HS-27A (cell line): ENCODE measurements at regions not wholly inside any gene's neighbourhood (a gene's known extent, or its start where the extent isn't known, plus 50 kb on each side); places are given as distances from the start of the nearest gene placed in this dataset.

Source experiments
- DNase-seq: peaks from one replicate; pipeline ENCODE4 v3.0.0-alpha.2; 2012; ENCODE audit warnings: low read depth, missing footprints

DNA sequence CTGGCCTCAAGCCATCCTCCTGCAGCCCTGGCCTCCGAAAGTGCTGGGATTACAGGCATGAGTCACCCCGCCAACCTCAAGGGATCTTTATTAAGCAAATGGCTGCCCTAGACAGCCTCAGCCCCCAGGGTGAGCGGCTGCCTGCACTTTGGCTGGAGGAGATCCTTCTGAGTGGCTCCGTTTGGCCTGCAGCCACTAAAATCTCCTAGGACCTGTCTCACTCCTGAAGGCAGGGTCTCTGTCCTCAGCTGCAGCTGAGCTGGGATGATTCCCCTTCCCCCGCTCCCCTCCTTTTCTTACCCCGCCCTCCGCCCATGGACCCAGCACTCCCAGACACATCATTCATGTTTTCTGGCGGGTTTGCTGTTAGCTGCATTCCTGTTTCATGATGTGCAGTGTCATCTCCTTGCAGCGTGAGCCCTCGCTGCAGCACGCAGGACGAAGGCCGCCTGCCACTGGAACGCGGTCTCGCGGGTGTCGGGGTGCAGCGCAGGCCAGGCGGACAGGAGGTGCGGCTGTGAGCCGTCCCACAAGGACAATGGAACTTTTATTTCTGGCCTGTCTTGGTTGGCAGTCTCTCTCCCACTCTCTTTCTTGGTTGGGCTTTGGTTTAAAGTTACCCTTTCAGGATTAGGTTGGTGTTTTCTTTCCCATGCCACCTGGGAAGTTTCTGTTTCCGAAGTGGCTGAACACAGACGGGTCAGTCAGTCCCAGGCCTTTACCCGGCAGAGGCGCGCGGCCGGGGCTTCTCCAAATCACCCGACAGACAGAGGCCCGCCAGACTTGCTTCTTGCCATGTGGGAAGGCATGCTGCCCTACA, 137.1 kb downstream of the FOXD1 start:
- peak; percentile 76 for DNase-seq

DNA sequence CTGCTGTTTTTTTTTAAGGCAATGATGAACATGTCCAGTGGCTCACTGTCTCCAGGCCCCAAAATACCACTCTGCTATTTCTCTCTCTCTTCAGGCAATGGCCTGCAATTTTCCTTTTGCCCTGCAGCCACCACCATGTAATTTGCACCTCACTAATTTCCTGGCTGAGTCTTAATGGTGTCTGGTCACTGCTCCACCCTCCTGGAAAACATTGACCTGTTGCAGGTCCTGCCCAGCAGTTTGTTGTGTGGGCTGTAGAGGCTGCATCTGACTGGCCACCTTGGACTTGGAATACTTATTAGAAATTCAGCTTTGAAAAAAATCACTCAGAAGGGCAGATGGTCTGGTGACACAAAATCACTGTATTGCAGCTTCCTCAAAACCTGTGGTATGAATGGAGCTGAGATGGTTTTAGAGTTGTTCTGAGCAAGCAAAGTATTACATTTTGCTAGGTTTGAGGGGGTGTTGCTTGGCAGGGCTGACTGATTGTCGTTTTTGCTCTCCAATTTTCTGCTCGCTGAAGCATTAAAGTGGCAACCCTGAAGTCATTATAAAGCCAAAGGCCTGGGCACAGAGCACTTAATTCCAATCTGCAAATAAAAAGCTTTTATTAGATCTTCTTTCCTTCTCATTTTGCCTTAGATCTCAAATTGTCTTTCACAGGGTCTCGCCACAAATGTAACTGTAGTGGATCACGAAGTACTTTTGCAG, 134.8 kb downstream of the TMEM174 start:
- no peak for DNase-seq

DNA sequence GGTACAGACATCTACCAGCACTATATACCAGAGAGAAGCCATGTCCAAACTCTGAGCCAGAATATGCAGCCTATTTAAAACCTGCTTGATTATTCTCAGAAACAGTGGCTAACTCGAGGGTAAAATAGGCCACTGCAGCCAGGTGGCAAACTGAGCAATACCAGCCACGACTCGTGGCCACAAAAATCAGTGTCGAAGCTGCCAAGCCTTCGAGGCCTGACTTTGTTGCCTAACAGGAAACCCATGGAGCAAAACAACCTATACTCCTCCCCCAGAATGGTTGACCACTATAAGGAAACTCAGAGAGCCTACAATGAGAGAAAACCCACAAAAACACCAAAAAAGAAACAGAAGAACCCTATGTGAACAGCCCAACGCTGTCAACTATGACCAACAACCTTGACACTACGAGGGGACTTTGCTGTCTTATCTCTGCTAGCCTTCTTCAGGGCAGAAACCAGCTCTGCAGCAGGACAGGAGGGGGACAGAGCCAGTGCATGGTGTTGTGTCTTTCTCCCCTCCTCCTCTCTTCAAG, 133.8 kb downstream of the TMEM174 start:
- no peak for DNase-seq

DNA sequence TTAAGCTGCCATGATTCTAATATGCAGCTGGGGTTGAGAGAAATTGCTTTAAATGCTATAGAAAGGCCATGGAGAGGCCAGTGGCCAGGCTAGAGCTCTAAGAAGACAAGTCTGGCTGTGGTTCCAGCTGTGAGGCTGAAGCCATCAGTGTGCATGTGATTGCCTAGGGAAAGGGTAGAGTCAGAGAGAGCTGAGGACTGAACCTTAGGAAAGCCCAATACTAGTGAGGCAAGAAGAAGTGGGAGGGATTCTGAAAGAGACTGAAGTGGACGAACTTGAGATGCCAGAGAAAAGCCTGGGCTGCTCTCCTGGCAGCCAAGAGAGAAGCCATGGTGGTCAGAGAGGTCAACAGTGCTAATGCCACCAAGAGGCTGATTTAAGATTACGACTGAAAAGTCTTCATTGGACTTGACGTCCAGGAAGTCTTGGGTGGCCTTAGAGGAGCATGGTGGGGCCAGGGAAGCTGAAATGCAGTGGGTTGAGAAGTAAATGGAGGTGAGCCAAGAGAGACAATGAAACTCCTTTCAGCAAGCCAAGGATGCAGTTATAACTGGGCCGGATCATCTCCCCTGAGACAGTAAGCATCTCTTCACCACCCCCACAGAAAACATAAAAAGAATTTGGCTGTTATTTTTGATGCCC, 133.2 kb downstream of the TMEM174 start:
- no peak for DNase-seq

DNA sequence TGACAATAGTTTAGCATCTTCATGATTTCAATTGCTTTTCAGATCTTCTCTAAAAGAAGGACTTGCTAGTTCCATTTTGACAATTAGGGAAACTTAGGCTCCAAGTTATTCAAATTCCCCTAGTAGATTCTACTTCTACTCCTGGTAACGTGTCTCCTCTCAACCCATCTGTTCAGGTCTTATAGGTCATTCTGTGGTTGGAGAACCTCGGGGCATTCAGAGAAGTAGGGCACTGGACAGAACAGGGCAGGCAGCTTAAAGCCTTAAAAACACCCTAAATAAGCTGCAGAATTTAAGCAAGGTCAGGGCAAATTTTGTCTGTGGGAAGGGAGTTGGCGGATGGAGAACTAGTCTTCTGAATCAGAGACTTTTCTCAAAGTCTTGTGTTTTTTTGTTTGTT, 132.4 kb downstream of the TMEM174 start:
- DNase-seq = no peak

DNA sequence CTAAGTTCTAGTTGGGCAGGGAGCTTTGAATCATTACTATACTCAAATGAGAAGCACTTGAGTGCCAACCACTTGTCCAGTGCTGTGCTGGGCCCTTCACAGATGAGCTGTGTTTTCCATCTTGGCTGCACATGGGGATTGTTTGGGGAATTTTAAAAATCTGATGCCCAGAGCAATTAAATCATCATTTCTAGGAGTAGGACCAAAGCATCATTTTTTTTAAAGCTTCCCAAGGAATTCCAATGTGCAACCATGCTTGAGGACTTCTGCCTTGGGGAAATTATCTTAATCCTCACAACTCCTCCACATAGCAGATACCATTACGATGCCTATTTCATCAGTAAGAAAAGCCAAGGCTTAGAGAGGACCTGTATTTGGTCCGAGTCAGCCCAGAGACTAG, 131.4 kb downstream of the TMEM174 start:
- no peak for DNase-seq

DNA sequence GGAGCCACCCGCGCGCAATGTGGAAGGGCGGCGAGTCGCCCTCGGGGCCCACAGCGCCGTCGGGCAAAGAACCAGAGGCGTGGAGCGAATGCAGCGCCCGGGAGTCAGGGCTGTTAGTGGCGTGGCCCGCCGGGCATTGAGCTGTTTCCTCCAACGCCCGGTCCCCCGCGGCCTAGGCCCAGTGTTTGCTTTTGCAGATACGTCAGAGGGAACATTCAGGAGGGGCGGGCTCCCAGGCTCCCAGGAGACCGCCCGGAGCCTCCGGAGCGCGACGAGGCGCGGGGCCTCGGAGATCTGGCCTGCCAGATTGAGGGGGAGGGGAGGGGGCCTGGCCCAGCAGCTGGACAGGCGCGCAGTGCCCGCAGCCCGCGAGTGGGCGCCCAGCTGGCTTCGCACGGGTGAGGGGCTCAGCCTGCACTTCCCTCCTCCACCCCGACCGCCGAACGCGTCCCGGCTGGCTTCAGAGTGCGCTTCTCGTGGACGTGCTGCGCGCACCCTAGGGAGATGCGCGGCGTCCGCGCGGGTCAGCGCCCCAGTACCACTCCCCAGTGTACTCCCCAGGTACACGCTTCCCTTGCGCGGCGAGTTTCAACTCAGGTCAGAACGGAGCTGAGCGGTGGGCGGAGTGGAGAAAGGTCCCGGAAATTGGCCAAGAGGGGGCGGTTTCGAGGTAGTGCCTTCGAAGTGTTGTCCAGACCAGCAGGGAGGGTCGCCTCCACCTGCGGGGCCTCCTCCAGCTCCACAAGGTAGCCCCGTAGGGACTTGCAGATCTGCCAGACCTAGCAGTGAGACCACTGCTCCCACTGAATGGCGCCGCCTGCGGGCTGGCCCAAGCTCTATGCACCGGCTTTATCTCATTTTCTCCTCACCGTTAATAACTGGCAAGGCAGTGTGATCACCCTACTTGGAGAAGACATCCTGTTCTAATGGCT, 130.4 kb downstream of the TMEM174 start:
- DNase-seq = no peak

DNA sequence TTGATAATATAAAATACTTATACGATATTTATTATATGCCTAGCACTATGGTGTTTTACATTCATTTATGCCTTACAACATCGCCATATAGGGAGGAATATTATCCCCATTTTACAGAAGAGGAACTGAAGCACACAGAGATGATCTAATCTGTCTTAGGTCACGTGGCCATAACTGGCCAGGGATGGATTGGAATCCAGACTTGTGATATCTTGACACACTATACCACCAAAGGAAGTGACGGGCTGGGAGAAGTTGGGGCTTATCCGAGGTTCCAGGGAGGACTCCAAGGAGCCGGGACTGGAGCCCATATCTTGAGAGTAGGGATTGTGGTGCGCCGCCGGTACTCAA, 129.8 kb downstream of the TMEM174 start:
- DNase-seq = no peak

DNA sequence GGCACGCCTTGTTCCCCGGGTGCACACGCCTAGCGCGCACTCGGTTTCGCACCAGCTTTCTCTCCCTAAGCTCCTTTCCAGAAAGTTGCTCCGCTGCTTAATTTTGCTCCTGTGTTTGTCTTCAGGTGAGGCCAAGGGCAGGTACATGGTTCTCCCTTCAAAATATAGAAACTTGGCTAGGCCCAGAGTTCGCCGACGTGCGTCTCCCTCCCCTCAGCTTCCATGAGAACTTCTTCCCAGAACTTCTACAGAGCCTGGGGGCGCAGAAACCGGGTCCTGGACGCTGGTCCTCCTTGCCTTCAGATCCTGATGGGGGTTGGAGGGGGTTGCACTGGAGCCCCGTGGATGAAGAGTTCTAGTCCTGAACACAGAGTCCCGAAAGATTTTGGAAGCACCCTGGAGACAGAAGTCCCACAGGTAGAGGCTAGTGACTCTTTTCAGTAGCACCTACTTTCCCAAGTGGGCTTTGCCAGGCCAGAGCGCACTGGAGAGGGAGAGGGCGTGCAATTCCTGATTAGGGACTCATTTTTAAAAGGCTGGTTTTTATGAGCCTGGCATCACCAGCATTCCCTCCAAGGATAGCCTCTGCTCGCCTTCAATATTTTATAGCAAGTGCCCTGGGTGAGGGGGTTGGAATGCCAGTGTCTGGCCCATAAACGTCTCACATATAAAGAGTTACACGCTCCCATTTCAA, 128.4 kb downstream of the TMEM174 start:
- no peak for DNase-seq

DNA sequence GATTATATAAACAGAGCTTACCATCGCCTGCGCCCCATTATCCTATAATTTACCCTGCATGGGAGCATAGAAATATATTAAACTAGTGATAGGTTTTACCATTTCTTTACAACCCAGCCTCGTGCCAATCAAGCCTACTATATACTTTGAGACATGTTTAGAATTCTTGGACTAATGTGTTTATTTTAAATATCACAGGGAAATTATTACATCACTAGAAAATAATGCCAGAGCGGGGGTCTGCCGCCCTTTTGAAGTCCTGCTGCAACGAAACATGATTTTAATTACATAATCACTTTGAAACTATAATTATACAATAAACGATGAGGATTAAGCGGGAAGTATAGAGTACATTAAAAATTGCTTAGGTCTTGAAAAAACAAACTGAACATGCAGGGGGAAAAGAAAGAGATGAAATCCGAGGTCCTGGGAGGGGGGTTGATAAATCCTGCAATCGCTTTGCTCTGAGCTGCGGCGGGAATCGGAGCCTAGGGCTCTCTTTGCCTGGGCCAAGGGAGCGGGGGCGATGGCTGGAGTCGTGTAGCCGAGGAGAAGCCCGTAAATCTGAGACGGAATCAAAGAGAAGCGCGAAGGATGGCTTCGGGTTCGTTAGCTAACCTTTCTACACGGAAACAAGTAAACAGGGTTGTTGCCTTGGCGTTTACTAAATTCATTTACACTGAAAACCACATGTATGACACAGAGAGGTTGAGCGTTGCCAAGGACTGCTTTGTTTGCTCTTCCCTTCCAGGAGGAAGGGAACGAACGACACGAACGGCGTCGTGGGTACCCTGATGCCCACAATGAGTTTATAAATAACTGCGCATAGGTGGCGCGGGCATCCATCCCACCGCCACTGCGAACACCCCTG, 127.6 kb downstream of the TMEM174 start:
- DNase-seq = no peak

DNA sequence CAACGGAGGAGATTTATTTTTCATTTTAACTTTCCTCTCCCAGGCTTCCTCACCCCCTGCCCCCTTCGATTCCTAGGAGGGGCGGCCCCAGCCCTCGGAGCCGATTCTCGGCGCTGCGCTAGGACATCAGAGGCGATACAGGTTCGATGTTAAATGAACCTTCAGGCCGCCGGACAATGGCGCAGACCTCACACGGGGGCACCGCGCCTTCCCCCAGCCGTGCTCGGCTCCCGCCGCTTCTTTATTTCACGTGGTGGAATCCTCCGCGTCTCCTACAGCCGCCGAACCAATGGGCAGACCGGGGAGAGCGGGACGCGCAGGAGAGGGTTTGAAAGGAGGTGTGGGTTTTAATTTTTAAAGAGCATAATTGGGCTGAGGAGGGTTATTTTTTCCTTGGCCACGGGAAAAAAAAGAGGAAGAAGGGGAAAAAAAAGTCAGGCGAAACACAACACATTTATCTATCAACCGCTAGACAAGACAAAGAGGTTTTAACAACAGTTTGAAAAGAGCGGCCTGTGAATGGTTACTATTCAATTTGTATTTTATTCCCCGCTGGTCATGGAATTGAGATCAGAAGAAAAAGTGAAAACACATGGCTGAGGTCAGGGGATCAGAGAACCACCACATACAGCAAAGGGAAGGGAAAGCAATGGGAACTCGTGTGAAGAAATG, 126.8 kb downstream of the TMEM174 start:
- DNase-seq = no peak

DNA sequence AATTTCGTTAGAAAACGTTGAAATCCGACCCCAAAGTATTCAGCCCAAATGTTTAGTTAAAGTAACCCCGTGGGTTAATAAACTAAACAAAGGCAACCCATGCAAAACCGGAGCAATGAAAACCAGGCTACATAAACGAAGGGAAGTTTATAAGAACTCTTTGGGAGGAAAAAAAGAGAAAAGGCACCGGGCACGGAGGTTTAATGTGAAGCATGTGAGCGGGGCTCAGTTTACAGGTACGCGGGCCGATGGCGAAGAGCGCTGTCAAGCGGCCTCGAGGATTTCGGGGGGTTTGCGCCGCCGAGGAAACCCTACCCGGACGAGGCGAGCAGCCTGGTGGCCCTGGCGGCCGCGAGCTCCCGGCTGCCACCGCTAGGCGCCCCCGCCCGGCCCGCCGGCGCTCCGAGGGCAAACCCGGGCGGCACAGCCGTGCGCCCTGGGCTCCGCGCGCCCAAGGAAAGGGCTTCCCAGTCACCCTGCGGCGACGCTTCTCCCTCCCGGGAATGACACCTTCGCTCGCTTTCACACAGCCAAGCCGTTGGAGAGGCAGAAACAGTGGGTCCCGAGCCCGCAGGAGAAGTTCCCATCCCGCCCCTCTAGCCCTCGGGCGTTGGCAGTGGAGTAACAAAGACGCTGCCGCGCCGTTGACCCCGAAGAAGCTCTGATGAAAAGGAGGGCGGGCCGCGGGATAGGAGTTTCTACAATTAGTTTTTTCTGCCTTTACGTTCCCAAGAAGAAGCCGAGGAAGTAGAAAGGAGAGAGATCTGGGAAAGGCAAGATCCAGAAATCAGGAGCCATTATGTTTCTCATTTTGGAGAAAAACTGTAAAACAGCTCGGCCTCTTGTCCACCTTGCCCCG, 126.0 kb downstream of the TMEM174 start:
- DNase-seq = no peak

DNA sequence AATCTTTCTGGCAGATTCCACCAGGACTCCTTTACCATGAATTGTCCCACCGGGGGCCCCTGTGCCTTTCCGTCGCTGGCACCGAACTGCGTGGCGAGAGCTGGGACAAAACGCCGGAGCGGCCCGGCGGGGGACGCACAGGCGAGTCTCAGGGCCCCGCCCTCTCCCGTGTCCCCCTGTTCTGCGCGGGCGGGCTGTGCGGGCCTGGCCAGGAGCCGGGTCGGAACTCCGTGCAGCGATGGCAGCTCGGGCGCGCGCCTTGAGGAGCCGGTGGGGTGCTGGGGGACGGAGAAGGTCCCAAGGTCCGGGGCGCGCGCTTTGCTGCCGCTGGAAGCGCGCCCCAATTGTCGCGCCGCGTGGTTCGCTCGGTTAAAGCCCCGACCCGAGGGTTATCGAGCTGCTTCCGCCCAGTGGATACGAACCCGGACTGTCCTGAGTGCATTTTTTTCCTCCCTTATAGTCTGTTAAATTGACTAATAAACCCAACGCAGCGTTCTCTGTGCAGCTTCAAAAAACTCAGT, 125.3 kb downstream of the TMEM174 start:
- no peak for DNase-seq

DNA sequence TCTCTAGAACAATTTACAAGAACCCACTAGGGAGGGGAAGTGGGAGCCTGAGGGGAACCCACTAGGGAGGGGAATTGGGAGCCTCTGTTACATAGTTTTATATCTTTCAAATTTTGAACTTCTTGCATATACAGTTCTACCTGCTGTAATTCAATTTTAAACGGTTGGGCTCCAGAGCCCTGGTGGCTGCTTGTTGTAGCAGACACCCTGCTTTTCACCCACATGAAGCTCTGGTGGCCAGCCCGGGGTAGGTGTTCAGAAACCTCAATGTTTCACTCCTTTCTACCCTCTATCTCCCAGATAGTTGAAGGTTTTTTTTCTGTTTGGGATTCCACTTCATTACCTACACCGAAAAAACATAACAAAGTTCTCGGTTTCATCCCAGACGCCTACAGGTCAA, 124.4 kb downstream of the TMEM174 start:
- no peak for DNase-seq

DNA sequence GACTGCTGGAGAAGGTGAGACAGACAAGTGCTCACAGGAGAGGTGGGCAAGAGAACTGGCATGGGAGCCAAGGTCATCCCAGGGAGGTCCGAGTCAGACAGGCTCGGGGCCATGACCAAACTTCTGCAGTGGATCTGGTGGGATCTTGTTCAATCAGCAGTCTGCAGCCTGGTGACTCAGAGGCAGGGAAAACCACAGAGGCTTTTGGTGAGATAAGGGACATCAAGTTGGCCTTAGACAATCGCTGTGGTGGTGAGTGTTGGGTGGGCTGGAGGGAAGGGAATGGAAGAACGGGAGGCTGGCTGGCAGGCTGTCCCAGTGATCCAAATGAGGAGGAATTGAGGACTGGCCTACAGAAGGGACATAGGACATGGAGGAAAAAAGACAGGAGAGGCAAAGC, 123.8 kb downstream of the TMEM174 start:
- no peak for DNase-seq

DNA sequence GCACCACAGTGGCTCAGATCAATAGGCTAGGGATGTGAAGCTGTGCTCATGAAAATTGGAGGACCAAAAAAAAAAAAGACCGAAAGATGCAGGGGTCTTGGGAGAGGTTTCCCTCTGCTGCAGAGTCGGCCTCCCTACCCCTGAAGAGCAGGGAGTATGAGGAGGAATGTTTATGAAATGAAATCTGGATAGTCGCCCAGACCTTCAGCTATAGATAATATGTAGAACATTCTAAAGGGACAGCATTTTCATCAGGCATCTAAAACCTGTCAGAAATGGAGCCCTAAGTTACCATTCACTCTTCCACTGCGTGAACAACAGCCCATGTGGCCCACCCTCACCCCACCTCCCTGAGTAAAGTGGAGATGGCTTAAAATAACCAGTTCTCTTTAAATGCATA, 122.9 kb downstream of the TMEM174 start:
- DNase-seq = no peak

DNA sequence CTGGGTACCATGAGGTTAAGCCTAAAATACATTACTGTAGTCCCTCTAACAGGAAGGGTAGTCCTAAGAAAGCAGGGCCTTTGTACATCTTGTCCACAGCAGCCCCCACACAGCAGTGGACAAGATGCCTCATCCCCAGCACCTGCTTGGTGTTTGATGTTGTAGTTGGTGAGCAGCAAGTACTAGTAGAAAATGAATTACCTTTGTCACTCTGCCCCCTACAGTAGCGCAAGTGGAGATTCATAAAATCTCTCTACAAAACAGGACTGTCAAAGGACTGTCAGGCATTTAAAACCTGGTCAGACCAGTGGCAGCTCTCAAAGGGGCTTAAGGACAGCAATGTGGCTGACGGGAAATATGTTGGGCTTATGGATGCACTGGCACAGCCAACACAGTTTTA, 122.5 kb downstream of the TMEM174 start:
- DNase-seq = no peak

DNA sequence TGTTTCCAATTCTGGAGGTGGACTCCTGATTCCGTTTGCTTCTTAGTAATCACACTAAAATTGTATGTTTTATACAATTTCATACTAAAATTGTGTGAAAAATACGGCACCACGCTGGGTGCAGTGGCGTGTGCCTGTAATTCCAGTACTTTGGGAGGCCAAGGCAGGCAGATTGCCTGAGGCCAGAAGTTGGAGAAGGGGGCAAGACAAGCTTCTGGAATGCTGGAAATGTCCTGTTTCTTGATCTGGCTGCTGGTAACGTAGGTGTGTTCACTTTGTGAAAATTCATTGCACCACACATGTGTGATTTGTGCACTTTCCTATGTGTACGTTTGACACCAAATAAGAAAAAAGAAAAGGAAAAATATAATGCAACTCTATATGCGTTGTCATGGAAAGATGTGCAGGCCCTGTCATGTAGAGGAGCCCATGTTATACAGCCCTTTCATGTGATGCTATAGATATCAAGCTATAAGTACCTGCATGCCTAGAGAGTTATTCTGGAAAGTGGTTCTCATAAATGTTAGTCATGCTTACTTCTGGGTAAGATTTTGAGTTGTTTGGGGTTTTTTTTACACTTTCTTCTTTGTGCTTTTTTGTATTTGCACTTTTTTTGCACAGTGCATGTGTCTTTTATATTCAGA, 119.9 kb downstream of the TMEM174 start:
- no peak for DNase-seq
